ENCODE measurements at regions not wholly inside any gene's neighbourhood (a gene's known extent, or its start where the extent isn't known, plus 50 kb on each side); places are given as distances from the start of the nearest gene placed in this dataset.

DNA sequence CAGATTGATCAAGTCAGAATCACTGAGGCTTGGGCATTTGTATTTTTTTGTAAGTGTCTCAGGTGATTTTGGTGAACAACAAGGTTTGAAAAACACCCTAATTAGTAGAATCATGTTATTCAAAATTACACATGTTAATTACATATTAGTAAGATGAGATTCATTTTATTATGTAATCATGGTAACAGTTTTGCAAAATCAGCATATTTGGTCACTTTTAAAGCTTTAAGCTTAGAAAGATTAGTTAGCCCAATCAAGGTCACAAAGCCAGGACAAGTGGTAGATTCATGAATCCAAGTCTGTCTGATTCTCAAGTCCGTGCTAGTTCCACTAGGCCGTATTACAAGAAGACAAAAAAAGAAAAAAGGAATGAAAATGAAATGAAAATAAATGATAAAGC lies 218.4 kb upstream of the FAR2 start:
- Histone ChIP-seq H3K9ac (ENCODE audit: low read length) (no peak overlapping the region), H3K9me2 (ENCODE audit: insufficient read depth, low read length) (no peaks in the 10 kb centered on the region), H4K20me1 (ENCODE audit: insufficient read depth) (no peaks in the 10 kb centered on the region), H2AFZ (ENCODE audit: low read depth, low read length) (no peak overlapping the region), H3F3A (ENCODE audit: insufficient read depth, low read length, poor library complexity, severe bottlenecking) (no peaks in the 10 kb centered on the region), H3K36me3 (ENCODE audit: insufficient read depth, low read length) (no peaks in the 10 kb centered on the region), H3K27ac (ENCODE audit: low read length) (no peak overlapping the region), H3K27me3 (ENCODE audit: insufficient read depth, low read depth, low read length) (no peaks in the 10 kb centered on the region), H3K4me2 (ENCODE audit: low read length) (no peak overlapping the region), H3K9me3 (ENCODE audit: low read length) (no peaks in the 10 kb centered on the region), H3K79me2 (replicated peaks; ENCODE audit: insufficient read depth, low read length) (no peaks in the 10 kb centered on the region), H3K4me3 (ENCODE audit: low read length) (no peak overlapping the region)
- TF ChIP-seq EZH2 (IDR thresholded peaks at IDR 0.05; ENCODE audit: borderline replicate concordance, insufficient read depth, low read length, poor library complexity, severe bottlenecking) (no peak), SMC3 (conservative IDR thresholded peaks at IDR 0.05; ENCODE audit: poor library complexity) (no peak), TAF1 (IDR thresholded peaks at IDR 0.05; ENCODE audit: low read depth) (no peak)

DNA sequence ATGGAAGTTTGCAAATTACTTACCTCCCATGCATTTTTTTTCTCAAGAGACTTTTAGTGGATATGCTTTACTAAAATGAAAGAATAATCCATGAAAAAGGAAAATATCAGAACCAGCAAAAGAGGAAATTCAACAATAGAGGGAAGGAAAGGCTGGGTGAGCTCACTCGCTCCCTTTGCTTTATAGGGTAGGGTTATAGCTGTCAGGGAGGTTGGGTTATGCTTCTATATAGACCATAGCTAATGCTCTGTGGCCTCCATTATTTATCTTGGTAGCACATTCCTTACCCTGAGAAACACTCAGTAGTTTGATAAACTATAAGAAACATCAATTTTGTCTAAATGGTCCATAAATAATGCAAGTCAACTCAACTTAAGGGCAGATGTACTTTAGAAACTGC lies 215.9 kb upstream of the FAR2 start:
- H3K9me3 ChIP-seq (ENCODE audit: low read length) = no peaks in the 10 kb centered on the region
- no peak for TF ChIP-seq EP300 (conservative IDR thresholded peaks at IDR 0.05; ENCODE audit: poor library complexity, severe bottlenecking)
- no peak for TF ChIP-seq MXI1 (conservative IDR thresholded peaks at IDR 0.05; ENCODE audit: poor library complexity, severe bottlenecking)
- TF ChIP-seq, protein P1, sequence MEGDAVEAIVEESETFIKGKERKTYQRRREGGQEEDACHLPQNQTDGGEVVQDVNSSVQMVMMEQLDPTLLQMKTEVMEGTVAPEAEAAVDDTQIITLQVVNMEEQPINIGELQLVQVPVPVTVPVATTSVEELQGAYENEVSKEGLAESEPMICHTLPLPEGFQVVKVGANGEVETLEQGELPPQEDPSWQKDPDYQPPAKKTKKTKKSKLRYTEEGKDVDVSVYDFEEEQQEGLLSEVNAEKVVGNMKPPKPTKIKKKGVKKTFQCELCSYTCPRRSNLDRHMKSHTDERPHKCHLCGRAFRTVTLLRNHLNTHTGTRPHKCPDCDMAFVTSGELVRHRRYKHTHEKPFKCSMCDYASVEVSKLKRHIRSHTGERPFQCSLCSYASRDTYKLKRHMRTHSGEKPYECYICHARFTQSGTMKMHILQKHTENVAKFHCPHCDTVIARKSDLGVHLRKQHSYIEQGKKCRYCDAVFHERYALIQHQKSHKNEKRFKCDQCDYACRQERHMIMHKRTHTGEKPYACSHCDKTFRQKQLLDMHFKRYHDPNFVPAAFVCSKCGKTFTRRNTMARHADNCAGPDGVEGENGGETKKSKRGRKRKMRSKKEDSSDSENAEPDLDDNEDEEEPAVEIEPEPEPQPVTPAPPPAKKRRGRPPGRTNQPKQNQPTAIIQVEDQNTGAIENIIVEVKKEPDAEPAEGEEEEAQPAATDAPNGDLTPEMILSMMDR (IDR thresholded peaks at IDR 0.05; ENCODE audit: poor library complexity, severe bottlenecking) = no peak
- no peak for TF ChIP-seq RAD21 (conservative IDR thresholded peaks at IDR 0.05)
- no peak for TF ChIP-seq EZH2 (IDR thresholded peaks at IDR 0.05; ENCODE audit: borderline replicate concordance, insufficient read depth, low read length, poor library complexity, severe bottlenecking)
- TF ChIP-seq, protein P2, sequence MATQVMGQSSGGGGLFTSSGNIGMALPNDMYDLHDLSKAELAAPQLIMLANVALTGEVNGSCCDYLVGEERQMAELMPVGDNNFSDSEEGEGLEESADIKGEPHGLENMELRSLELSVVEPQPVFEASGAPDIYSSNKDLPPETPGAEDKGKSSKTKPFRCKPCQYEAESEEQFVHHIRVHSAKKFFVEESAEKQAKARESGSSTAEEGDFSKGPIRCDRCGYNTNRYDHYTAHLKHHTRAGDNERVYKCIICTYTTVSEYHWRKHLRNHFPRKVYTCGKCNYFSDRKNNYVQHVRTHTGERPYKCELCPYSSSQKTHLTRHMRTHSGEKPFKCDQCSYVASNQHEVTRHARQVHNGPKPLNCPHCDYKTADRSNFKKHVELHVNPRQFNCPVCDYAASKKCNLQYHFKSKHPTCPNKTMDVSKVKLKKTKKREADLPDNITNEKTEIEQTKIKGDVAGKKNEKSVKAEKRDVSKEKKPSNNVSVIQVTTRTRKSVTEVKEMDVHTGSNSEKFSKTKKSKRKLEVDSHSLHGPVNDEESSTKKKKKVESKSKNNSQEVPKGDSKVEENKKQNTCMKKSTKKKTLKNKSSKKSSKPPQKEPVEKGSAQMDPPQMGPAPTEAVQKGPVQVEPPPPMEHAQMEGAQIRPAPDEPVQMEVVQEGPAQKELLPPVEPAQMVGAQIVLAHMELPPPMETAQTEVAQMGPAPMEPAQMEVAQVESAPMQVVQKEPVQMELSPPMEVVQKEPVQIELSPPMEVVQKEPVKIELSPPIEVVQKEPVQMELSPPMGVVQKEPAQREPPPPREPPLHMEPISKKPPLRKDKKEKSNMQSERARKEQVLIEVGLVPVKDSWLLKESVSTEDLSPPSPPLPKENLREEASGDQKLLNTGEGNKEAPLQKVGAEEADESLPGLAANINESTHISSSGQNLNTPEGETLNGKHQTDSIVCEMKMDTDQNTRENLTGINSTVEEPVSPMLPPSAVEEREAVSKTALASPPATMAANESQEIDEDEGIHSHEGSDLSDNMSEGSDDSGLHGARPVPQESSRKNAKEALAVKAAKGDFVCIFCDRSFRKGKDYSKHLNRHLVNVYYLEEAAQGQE (IDR thresholded peaks at IDR 0.05; ENCODE audit: borderline replicate concordance) = no peak
- TF ChIP-seq TAF1 (IDR thresholded peaks at IDR 0.05; ENCODE audit: low read depth) = no peak
- no peak for TF ChIP-seq SMC3 (conservative IDR thresholded peaks at IDR 0.05; ENCODE audit: poor library complexity)
- TF ChIP-seq POLR2AphosphoS5 (IDR thresholded peaks at IDR 0.05) = no peak
- H3K9me2 ChIP-seq (ENCODE audit: insufficient read depth, low read length) = no peaks in the 10 kb centered on the region
- H3F3A ChIP-seq (ENCODE audit: insufficient read depth, low read length, poor library complexity, severe bottlenecking) = no peaks in the 10 kb centered on the region
- no peak overlapping the region for H3K27ac ChIP-seq (ENCODE audit: low read length)
- H3K4me3 ChIP-seq (ENCODE audit: low read length) = no peak overlapping the region
- H3K36me3 ChIP-seq (ENCODE audit: insufficient read depth, low read length) = no peaks in the 10 kb centered on the region
- H3K4me2 ChIP-seq (ENCODE audit: low read length) = no peak overlapping the region
- H3K27me3 ChIP-seq (ENCODE audit: insufficient read depth, low read depth, low read length) = no peaks in the 10 kb centered on the region
- H4K20me1 ChIP-seq (ENCODE audit: insufficient read depth) = no peaks in the 10 kb centered on the region
- H2AFZ ChIP-seq (ENCODE audit: low read depth, low read length) = no peak overlapping the region
- H3K9ac ChIP-seq (ENCODE audit: low read length) = no peak overlapping the region
- no peaks in the 10 kb centered on the region for H3K79me2 ChIP-seq (replicated peaks; ENCODE audit: insufficient read depth, low read length)
